ENCODE measurements at regions not wholly inside any gene's neighbourhood (a gene's known extent, or its start where the extent isn't known, plus 50 kb on each side); places are given as distances from the start of the nearest gene placed in this dataset.

- TF ChIP-seq POLR2A (IDR thresholded peaks at IDR 0.05; ENCODE audit: low read depth, low read length), result no peak
- no peak for TF ChIP-seq POLR2AphosphoS5 (IDR thresholded peaks at IDR 0.05; ENCODE audit: low read depth, low read length)
Measured at GRCh38 chr1:96366516-96366915, 355.1 kb upstream of the PTBP2 start.

Data from GM12892 (cell line).